Loucy (cell line): ENCODE measurements at regions not wholly inside any gene's neighbourhood (a gene's known extent, or its start where the extent isn't known, plus 50 kb on each side); places are given as distances from the start of the nearest gene placed in this dataset.

Experiments used
- EZH2phosphoT487 ChIP-seq: fragments of 200-600 bp; IDR thresholded peaks from 2 replicates; pipeline ENCODE4 v1.6.1; 2018; ENCODE audit warnings: antibody characterized with exemption, mild to moderate bottlenecking, moderate library complexity, borderline replicate concordance
- TF ChIP-seq, protein P1 (sequence below): fragments of 200-600 bp; sonication (generic); conservative IDR thresholded peaks from 2 replicates; pipeline ENCODE4 v1.5.1; 2014; ENCODE audit warnings: mild to moderate bottlenecking, antibody characterized with exemption, low read length

DNA sequence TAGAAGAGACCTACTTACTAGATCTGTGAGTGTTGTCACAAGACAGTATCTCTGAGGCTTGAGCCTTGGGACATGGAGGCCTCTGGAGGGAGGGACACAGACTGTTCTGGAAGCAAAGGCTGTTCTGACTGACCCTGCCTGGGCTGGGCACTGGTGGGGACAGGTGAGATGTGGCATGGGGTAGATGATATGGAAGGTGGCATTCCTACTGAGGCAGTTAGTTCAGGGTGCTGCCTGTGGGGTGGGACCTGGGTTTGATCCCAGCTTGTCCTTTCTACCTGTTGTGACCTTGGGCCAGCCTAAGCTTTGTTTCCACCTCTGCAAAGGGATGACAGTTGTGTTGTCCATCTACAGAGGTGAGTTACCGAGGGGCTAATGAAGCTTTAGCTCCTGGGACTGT, 140.2 kb downstream of the C9orf50 start:
- TF ChIP-seq, protein P1, sequence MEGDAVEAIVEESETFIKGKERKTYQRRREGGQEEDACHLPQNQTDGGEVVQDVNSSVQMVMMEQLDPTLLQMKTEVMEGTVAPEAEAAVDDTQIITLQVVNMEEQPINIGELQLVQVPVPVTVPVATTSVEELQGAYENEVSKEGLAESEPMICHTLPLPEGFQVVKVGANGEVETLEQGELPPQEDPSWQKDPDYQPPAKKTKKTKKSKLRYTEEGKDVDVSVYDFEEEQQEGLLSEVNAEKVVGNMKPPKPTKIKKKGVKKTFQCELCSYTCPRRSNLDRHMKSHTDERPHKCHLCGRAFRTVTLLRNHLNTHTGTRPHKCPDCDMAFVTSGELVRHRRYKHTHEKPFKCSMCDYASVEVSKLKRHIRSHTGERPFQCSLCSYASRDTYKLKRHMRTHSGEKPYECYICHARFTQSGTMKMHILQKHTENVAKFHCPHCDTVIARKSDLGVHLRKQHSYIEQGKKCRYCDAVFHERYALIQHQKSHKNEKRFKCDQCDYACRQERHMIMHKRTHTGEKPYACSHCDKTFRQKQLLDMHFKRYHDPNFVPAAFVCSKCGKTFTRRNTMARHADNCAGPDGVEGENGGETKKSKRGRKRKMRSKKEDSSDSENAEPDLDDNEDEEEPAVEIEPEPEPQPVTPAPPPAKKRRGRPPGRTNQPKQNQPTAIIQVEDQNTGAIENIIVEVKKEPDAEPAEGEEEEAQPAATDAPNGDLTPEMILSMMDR: no peak
- no peak for TF ChIP-seq EZH2phosphoT487
